DMS79 (cell line): ENCODE measurements at regions not wholly inside any gene's neighbourhood (a gene's known extent, or its start where the extent isn't known, plus 50 kb on each side); places are given as distances from the start of the nearest gene placed in this dataset.
"Not testable (repeated sequence)": the region's sequence is repeated elsewhere in the genome, so short reads cannot be mapped to it uniquely, and the experiment has no call there.

ENCODE experiments used
- DNase-seq: peaks from one replicate; lab custom pipeline; 2025; lab: John Stamatoyannopoulos, UW

DNA sequence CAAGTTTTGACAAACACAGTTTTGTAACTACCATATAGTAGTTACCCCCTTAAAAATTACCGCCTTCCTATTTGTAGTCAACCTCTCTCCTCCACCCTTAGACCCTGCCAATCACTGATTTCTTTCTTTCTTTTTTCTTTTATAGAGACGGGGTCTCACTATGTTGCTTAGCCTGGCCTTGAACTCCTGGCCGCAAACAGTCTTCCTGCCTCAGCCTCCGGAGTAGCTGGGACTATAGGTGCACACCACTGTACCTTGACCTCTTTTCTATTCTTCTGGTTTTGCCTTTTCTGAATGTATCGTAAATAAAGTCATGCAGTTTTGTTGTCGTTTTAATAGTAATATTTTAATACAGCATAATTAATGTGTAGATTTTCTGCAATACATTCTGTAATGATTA, 460.3 kb downstream of the EPM2A start:
- DNase-seq, result no peak

DNA sequence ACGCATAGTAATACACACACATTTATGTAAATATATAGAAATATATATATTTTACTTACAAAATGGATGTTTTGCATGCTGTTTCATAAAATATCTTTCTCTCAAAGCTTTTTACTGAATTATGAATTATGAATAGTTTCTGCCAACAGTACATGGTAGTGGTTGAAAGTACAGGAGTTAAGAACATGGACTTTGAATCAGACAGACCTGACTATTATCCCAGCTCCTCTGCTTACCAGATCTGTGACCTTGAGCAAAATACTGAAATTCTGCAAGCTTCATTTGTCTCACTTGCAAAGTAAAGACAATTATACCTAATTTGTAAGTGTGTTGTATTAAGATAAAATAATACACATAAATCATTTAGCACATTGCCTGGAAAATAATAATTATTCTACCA, 459.5 kb downstream of the EPM2A start:
- no peak for DNase-seq

DNA sequence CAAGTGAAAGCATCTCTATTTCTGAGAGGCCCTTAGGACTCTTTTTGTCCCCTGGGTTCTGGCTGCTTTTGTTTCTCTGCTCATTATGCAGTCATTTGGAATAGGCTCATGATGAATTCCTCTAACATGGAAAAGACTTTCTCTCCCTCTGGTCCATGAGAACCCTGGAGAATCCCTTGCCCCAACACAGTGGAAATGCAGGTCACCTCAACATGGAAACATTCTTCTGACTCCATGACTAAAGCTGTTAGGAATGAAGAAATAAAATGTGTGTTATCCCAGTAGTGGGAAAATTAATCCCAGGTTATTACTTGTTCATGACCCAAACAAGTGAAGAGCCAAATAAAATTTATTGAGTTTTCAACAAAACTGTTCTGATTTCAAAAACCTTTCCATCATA, 458.6 kb downstream of the EPM2A start:
- DNase-seq, result no peak

DNA sequence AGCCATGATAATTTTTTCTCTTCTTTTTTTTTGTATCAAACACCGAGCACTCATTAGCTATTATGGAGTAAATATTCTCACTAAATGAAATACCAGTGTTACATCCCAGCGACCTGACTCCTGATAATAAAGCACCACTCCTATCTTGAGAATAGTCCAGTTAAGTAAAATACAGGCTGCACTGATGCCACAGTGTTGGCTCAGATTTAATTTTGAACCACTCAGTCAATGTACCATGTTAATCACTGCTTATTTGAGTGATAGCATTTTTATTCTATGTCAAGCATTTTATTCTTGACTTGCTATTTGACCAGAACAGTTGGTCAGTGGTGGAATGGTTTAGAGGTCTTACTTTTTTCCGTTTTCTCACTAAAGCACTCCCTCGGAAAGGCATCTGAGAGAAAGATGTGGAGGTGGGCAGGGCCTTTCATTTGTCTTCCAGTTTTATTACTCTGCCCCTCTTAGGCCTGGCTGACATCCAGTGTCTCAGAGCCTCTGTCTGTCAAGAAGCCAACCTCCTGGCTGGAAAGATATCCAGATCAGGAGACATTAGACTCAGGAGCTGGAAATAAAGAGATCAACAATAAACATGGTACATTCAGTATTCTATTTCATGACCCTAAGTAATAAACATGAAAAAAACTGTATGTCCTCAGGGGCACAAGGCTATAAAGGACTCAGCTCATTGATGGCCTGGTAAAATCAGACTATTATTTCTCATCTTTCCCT, 457.8 kb downstream of the EPM2A start:
- DNase-seq, result no peak

DNA sequence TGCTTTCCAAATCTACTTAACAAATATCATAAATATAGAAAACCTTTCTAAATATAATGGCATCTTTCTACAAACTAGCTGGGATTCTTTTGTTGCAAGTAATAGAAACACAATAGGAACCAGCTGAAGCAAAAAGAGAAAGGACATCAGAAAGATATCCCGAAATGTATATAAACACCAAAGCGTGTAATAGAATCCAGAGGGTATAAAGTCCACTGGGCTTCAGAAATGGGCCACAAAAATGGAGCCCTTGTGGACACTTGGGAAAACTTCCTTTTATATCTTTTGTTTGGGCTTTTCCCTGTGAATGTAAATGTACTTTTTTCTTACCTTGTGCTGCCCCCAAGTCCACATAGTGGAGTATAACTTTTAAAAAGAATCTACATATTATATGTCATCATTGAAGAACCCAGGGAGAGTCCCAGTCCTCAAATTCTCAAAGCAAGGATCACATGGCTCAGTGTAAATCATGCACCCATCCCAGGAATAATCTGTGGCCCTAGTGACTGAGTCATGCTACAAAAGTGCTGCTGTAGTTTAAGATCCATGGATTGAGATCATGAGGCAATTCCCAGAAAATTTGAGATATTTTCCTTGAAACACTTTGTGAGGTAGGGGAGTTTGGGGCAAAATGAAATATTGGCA, 457.0 kb downstream of the EPM2A start:
- DNase-seq, result no peak

DNA sequence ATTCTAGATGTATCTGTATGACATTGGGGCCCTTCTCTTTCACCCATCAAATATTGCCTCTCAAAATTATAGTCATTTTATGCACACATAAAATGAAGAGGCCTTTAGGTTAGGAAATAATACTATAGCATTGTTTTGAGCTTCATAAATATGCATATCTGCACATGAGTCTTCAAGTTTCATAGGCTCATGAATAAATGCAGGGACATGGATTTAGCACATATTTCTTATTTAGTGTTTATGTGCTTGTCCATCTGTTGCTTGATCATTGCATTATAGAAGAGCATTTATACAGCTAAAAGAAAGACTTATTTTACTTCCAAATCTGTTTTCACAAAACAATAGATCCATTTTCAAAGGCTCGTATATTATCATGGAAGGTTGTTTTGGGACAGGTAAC, 455.8 kb downstream of the EPM2A start:
- no peak for DNase-seq

GRCh38 chr6:145279993-145280392, 455.3 kb downstream of the EPM2A start:
- DNase-seq, result no peak

GRCh38 chr6:145283209-145283608, 452.1 kb downstream of the EPM2A start:
- DNase-seq, result not testable (repeated sequence)

DNA sequence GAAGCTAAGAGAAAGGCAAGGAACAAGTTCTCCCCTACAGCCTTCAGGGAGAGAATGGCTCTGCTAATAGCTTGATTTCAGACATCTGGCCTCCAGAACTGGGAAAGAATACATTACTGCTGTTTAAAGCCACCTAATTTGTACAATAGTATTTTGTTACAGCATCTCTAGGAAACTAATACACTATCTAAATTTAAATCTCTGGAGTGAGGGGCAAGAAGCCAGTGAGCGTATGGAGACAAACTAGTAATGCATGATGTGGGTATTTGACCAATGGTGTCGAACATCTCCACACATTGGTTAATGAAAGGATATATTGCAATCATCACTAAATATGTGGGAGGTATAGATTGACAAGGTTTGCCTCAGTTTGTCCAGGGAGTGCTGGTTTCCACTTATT, 451.5 kb downstream of the EPM2A start:
- no peak for DNase-seq

- DNase-seq, result no peak
Observed at GRCh38 chr6:145286916-145287315, 448.4 kb downstream of the EPM2A start.

- DNase-seq, result no peak
Observed at GRCh38 chr6:145289573-145289972, 445.7 kb downstream of the EPM2A start.

DNA sequence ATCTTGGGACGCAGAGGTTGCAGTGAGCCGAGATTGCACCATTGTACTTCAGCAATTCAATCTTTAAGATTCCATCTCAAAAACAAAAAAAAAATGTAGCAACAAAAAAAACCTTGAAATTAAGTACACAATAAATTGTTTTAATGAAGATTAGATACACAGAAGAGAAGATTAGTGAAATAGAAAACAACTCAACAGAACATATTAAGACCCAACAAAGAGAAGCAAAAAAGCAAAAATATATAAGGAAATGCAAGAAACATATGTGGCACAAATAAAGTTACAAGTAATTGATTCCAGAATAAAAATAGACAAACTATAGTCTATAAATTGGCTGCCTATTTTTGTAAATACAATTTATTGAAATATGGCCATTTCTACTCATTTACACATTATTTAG, 445.2 kb downstream of the EPM2A start:
- DNase-seq, result no peak

DNA sequence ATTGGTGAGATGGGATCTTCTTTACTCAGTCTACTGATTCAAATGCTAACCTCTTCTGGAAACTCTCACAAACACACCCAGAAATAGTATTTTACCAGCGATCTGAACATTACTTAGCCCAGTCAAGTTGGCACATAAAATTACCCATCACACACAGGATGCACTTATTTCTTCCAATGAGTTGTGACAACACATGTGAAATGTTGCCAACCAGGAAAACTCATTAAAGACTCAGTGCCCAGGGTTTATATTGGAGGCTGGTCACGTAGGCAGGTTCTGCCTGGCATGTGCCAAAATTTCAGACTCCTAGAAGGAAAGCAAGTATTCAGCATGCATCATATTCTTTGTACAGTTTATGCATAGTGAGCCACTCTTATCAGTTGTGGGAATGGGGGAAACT, 443.3 kb downstream of the EPM2A start:
- no peak for DNase-seq

- no peak for DNase-seq
Observed at GRCh38 chr6:145294942-145295341, 440.4 kb downstream of the EPM2A start.

GRCh38 chr6:145295746-145296145, 439.6 kb downstream of the EPM2A start:
- DNase-seq, result no peak

- no peak for DNase-seq
Observed at GRCh38 chr6:145305670-145306069, 429.6 kb downstream of the EPM2A start.

DNA sequence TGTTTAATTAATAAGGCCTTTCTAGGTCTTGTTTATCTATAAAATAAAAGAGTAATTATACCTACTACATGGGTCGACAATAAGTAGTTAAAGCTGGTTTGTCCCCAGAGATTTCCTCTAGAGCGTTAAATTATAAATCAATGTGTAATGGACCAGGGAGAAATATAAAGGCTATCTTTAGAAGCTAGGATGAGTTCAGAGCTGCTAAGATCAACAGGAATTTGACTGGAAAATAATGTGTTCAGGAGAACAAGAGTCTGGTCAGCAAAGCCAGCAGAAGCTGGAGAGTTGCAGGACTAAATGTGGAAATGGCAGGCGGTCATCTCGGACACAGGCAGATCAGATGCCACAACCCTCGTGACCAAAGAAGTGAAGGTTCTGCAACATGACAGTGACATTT, 428.8 kb downstream of the EPM2A start:
- DNase-seq, result no peak

DNA sequence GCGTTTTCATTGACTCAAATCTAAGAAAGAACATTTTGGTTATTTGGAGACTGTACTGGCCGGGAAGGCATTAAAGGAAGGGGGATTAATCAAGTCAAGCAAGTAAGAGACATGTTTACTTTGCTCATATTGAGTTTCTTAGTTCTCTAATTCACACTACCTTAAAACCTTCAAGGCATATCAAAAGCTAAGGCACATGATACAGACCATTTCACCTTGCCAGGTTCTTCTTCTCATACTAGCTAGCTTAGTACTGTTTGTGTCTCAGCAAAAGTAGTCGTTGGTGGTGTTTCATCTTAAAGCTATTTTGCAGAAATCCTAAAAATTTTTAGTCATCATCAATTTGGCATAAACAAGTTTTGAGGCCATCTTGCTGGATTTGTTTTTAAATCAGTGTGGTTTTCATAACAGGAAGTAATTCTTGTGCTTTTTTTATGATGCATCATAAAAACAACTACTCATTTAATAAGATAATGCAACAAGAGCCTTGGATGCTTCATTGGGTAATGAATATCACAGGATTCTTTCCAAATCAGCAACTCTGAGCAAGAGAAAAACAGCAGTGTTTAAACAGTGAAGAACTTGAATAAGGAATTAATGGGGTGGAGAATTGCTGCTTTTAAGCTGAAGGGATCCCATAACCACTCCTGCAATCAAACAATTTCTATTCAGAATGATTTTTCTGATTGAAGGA, 425.3 kb downstream of the EPM2A start:
- no peak for DNase-seq

DNA sequence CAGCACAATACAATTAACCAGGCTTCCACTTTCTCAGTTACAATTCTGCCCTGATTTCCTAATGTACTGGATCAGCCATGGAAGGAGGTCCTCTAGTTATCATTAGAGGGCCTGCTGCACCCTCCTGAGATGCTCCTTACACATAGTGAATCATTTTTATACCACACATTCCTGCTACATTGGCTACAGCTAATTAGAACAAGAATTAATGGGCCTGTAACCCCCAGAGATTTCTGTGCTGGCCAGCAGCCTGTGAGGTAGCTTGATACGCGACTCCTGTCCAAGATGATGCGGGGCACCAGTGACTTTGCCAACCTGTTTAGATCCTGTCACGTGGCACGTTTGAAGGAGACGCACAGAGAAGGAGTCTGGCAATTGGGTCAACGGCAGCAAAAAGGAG, 422.8 kb downstream of the EPM2A start:
- no peak for DNase-seq

GRCh38 chr6:145313041-145313855, 422.1 kb downstream of the EPM2A start:
- DNase-seq, result no peak

DNA sequence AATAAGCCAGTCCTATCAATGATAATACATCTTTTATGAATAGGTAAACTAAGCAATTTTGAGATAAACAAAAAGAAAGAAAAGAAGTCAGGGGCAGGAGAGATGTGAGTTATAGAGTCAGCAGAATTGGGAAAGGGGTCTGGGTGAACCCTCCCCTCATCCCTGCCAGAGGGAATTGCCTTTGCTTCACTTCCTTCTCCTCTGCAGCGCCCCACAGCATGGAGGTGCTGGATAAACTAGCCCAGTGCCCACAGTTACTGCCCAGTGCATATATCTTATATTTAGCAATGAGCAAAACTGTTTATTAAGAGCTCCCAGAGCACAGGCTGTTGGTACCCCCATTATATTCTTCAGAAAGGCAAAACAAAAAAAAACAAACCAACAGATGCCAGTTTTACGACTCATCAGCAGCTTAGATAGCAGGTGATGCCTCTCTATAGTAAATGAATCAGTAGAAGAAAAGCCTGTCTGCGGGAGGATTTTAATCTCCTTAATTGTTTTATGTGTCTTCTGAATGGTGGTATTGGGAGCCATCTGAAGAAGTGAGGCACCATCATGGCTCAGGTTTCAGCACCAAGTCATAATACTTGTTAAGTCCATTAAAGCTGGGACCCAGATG, 419.2 kb downstream of the EPM2A start:
- no peak for DNase-seq

DNA sequence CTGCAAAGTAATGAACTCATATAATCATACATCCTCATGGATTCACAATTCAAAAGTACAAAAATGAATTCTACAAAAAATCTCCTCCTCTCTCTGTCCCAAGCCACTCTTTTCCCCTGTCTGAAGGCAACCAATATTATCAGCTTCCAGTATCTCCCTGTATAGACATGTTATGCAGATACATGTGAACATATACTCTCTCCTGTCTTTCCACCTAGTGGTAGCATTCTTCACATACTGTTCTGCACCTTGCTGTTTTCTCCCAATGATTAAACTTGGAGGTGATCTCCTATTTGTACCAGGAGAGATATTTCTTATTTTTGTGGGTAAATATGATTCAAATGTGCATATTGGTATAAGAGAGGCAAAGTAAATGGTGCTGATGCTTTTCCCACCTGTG, 416.4 kb downstream of the EPM2A start:
- DNase-seq, result no peak
